Stimulated activated CD4-positive, alpha-beta T cell treated with anti-CD3 and anti-CD28 coated beads, Interleukin-1b, Interleukin-23, amount 100 ng/mL, for 4 hours (primary cell): ENCODE measurements at regions not wholly inside any gene's neighbourhood (a gene's known extent, or its start where the extent isn't known, plus 50 kb on each side); places are given as distances from the start of the nearest gene placed in this dataset.

Experiments
- DNase-seq, 2 donors: peaks; one replicate each; pipeline ENCODE4 v3.0.0-alpha.2; 2020; ENCODE audit warnings: low read depth in 2 of 2

- DNase-seq, result no peak
Measured at GRCh38 chr14:65250162-65250495, 147.8 kb upstream of the MAX start.

- no peak for DNase-seq
Measured at GRCh38 chr14:65251213-65251612, 148.9 kb upstream of the MAX start.

- DNase-seq, result no peak
Measured at GRCh38 chr14:65252482-65253255, 150.4 kb upstream of the MAX start.

- DNase-seq, result no peak
Measured at GRCh38 chr14:65255029-65255545, 152.8 kb upstream of the MAX start.

GRCh38 chr14:65255583-65256461 is 153.5 kb upstream of the MAX start:
- DNase-seq, result no peak

- no peak for DNase-seq
Measured at GRCh38 chr14:65256714-65257113, 154.4 kb upstream of the MAX start.

GRCh38 chr14:65257425-65257824 is 155.1 kb upstream of the FUT8 start:
- DNase-seq, result no peak

GRCh38 chr14:65258391-65258790 is 154.1 kb upstream of the FUT8 start:
- no peak for DNase-seq

GRCh38 chr14:65259000-65259399 is 153.5 kb upstream of the FUT8 start:
- DNase-seq, result no peak

- DNase-seq, result no peak
Measured at GRCh38 chr14:65260786-65261185, 151.7 kb upstream of the FUT8 start.

- no peak for DNase-seq
Measured at GRCh38 chr14:65261425-65261920, 151.1 kb upstream of the FUT8 start.

GRCh38 chr14:65261946-65262345 is 150.6 kb upstream of the FUT8 start:
- DNase-seq, result no peak

- DNase-seq, result no peak
Measured at GRCh38 chr14:65263177-65263788, 149.2 kb upstream of the FUT8 start.

- DNase-seq, result no peak
Measured at GRCh38 chr14:65267856-65268255, 144.7 kb upstream of the FUT8 start.

GRCh38 chr14:65268594-65268993 is 143.9 kb upstream of the FUT8 start:
- no peak for DNase-seq

- no peak for DNase-seq
Measured at GRCh38 chr14:65269732-65270131, 142.8 kb upstream of the FUT8 start.

- DNase-seq, result no peak
Measured at GRCh38 chr14:65277027-65277426, 135.5 kb upstream of the FUT8 start.

- no peak for DNase-seq
Measured at GRCh38 chr14:65277580-65278270, 134.8 kb upstream of the FUT8 start.

- DNase-seq, result no peak
Measured at GRCh38 chr14:65278589-65278988, 133.9 kb upstream of the FUT8 start.

- DNase-seq, result no peak
Measured at GRCh38 chr14:65279510-65279909, 133.0 kb upstream of the FUT8 start.

GRCh38 chr14:65279958-65280357 is 132.6 kb upstream of the FUT8 start:
- DNase-seq, result no peak

- no peak for DNase-seq
Measured at GRCh38 chr14:65280653-65281052, 131.9 kb upstream of the FUT8 start.
